Liver (tissue), 3 donors: ENCODE measurements at regions not wholly inside any gene's neighbourhood (a gene's known extent, or its start where the extent isn't known, plus 50 kb on each side); places are given as distances from the start of the nearest gene placed in this dataset.

Experiments
- GABPA ChIP-seq, 2 donors: IDR thresholded peaks in 1 of 2; conservative IDR thresholded peaks in 1 of 2; 2 replicates each; pipeline ENCODE4 v1.6.1; 2016; ENCODE audit warnings: antibody characterized with exemption in 2 of 2, mild to moderate bottlenecking in 1 of 2, moderate library complexity in 1 of 2
- TF ChIP-seq, protein P1 (sequence below): IDR thresholded peaks from 2 replicates; pipeline ENCODE4 v1.6.1; 2016; ENCODE audit warnings: antibody characterized with exemption, mild to moderate bottlenecking
- TF ChIP-seq, protein P2 (sequence below): IDR thresholded peaks from 2 replicates; pipeline ENCODE4 v1.6.1; 2016; ENCODE audit warnings: antibody characterized with exemption
- TF ChIP-seq, protein P3 (sequence below): fragments of 150-350 bp; IDR thresholded peaks from 2 replicates; pipeline ENCODE4 v1.5.1; 2017; ENCODE audit warnings: improper control_type of control experiment, low read depth, low read length; ENCODE audit not compliant: missing input control
- donor health status: healthy.
- donor health status: healthy.

DNA sequence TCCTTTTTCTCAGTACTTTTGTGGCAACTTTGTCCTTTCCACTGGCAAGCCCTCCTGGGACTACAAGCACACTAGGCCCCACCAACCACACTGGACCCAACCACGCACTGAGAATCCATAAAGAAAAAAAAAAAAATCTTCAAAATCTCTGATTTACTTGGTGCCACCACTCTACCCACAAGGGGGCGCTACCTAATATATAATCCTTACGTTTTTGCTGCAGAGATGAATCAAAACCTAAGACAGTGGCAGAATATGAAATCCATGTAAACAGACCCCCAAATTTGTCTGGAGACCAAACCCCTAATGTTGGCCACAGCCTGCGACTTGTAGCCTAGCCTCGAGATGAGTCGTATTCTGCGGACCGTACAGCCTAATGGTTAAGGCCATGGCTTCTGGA is 63.5 kb upstream of the ARHGAP36 start:
- TF ChIP-seq, protein P1, sequence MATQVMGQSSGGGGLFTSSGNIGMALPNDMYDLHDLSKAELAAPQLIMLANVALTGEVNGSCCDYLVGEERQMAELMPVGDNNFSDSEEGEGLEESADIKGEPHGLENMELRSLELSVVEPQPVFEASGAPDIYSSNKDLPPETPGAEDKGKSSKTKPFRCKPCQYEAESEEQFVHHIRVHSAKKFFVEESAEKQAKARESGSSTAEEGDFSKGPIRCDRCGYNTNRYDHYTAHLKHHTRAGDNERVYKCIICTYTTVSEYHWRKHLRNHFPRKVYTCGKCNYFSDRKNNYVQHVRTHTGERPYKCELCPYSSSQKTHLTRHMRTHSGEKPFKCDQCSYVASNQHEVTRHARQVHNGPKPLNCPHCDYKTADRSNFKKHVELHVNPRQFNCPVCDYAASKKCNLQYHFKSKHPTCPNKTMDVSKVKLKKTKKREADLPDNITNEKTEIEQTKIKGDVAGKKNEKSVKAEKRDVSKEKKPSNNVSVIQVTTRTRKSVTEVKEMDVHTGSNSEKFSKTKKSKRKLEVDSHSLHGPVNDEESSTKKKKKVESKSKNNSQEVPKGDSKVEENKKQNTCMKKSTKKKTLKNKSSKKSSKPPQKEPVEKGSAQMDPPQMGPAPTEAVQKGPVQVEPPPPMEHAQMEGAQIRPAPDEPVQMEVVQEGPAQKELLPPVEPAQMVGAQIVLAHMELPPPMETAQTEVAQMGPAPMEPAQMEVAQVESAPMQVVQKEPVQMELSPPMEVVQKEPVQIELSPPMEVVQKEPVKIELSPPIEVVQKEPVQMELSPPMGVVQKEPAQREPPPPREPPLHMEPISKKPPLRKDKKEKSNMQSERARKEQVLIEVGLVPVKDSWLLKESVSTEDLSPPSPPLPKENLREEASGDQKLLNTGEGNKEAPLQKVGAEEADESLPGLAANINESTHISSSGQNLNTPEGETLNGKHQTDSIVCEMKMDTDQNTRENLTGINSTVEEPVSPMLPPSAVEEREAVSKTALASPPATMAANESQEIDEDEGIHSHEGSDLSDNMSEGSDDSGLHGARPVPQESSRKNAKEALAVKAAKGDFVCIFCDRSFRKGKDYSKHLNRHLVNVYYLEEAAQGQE, result no peak
- TF ChIP-seq, protein P2, sequence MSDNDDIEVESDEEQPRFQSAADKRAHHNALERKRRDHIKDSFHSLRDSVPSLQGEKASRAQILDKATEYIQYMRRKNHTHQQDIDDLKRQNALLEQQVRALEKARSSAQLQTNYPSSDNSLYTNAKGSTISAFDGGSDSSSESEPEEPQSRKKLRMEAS, result no peak
- TF ChIP-seq, protein P3, sequence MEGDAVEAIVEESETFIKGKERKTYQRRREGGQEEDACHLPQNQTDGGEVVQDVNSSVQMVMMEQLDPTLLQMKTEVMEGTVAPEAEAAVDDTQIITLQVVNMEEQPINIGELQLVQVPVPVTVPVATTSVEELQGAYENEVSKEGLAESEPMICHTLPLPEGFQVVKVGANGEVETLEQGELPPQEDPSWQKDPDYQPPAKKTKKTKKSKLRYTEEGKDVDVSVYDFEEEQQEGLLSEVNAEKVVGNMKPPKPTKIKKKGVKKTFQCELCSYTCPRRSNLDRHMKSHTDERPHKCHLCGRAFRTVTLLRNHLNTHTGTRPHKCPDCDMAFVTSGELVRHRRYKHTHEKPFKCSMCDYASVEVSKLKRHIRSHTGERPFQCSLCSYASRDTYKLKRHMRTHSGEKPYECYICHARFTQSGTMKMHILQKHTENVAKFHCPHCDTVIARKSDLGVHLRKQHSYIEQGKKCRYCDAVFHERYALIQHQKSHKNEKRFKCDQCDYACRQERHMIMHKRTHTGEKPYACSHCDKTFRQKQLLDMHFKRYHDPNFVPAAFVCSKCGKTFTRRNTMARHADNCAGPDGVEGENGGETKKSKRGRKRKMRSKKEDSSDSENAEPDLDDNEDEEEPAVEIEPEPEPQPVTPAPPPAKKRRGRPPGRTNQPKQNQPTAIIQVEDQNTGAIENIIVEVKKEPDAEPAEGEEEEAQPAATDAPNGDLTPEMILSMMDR, result peak; percentile 12
- no peak for TF ChIP-seq GABPA (IDR thresholded peaks at IDR 0.05 in 1 of 2, conservative IDR thresholded peaks at IDR 0.05 in 1 of 2)
